ENCODE measurements at regions not wholly inside any gene's neighbourhood (a gene's known extent, or its start where the extent isn't known, plus 50 kb on each side); places are given as distances from the start of the nearest gene placed in this dataset.

DNA sequence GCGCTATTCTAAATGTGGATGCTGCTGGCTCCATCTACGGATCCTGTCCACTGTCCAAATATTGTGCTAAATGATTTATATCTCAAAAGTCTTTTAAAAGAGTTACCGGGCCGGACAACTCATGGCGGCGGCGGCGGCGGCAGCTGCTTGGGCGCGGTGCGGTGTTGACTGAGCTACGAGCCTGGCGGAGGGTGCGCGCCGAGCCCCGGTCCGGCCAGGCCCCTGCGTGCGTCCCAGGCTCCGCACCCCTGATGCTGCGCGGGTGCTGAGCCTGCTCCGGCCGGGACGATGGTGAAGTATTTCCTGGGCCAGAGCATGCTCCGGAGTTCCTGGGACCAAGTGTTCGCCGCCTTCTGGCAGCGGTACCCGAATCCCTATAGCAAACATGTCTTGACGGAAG is 303.4 kb downstream of the CENPW start:
- H3K4me3 ChIP-seq (ENCODE audit: insufficient read depth in 1 of 2, low read depth in 1 of 2, low read length in 2 of 2) = no peak overlapping the region
- no peak overlapping the region for H2AFZ ChIP-seq (ENCODE audit: low read depth, low read length)
- H2BK12ac ChIP-seq (ENCODE audit: low read length in 2 of 2) = no peak overlapping the region
- H4K8ac ChIP-seq (ENCODE audit: low read length) = no peak overlapping the region
- DNase-seq = no peak
- no peak overlapping the region for H2BK120ac ChIP-seq (ENCODE audit: low read depth, low read length)
- H3K27ac ChIP-seq (ENCODE audit: low read length, poor library complexity, severe bottlenecking) = no peak overlapping the region
- no peaks in the 10 kb centered on the region for H3K36me3 ChIP-seq (ENCODE audit: control insufficient read depth in 1 of 2, insufficient read depth in 2 of 2, low read depth in 1 of 2, low read length in 2 of 2)
- H2AK5ac ChIP-seq (ENCODE audit: low read length, severe bottlenecking) = no peak overlapping the region
- no peaks in the 10 kb centered on the region for H3K27me3 ChIP-seq (ENCODE audit: control insufficient read depth in 1 of 2, insufficient read depth in 1 of 2, low read length in 2 of 2)
- H3K79me1 ChIP-seq (replicated peaks; ENCODE audit: low read length, poor library complexity, severe bottlenecking) = no peaks in the 10 kb centered on the region
- WGBS = 96% methylated on average over 32 of the region's 33 CpGs
- H3K4me1 ChIP-seq (ENCODE audit: control insufficient read depth, insufficient read depth, low read depth, low read length) = no peaks in the 10 kb centered on the region
- H3K23ac ChIP-seq (ENCODE audit: low read length in 2 of 2) = no peak overlapping the region
- H3K4me2 ChIP-seq (ENCODE audit: low read length, poor library complexity, severe bottlenecking) = no peak overlapping the region
- H3K4ac ChIP-seq (ENCODE audit: low read depth in 1 of 2, low read length in 2 of 2) = no peak overlapping the region
- no peak overlapping the region for H2BK5ac ChIP-seq (ENCODE audit: low read depth, low read length, poor library complexity, severe bottlenecking)
- H3K14ac ChIP-seq (ENCODE audit: low read length in 2 of 2) = no peak overlapping the region
- H2BK15ac ChIP-seq (ENCODE audit: low read depth, poor library complexity, severe bottlenecking) = no peak overlapping the region
- no peaks in the 10 kb centered on the region for H3K9me3 ChIP-seq (ENCODE audit: control insufficient read depth, low read length)
- H4K91ac ChIP-seq (ENCODE audit: low read length) = no peak overlapping the region
- no peak overlapping the region for H3K18ac ChIP-seq (ENCODE audit: low read depth in 1 of 2, low read length in 2 of 2)
- H3K9ac ChIP-seq (ENCODE audit: low read length) = no peak overlapping the region

DNA sequence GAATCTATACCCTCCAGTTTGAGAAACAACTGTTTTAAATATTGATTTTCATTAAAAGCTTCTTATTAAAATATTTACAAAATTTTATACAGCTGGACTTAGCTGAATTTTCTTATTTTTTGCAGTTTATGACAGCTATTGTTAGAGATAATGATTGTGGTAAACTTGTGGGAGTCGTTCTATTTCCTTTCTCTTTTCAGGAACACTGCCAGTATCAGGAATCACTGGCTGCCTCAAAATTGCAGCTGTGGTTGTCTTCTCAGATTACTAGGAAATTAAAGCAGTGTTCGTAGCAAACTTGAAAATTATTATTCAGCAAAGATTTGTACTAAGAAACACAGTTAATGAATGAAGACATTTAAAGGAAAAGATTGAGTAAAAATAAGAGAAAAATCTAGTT is 311.0 kb downstream of the CENPW start:
- H3K4ac ChIP-seq (ENCODE audit: low read depth in 1 of 2, low read length in 2 of 2) = no peak overlapping the region
- 71% methylated on average over 1 of the region's 2 CpGs for WGBS
- H2AK5ac ChIP-seq (ENCODE audit: low read length, severe bottlenecking) = no peak overlapping the region
- no peak for DNase-seq
- peak overlapping the region; percentile 46 for H3K9ac ChIP-seq (ENCODE audit: low read length)
- H4K91ac ChIP-seq (ENCODE audit: low read length) = no peak overlapping the region
- no peaks in the 10 kb centered on the region for H3K79me1 ChIP-seq (replicated peaks; ENCODE audit: low read length, poor library complexity, severe bottlenecking)
- no peak overlapping the region for H2BK15ac ChIP-seq (ENCODE audit: low read depth, poor library complexity, severe bottlenecking)
- H3K4me1 ChIP-seq (ENCODE audit: control insufficient read depth, insufficient read depth, low read depth, low read length) = no peaks in the 10 kb centered on the region
- H3K4me3 ChIP-seq (ENCODE audit: insufficient read depth in 1 of 2, low read depth in 1 of 2, low read length in 2 of 2) = no peak overlapping the region
- no peak overlapping the region for H3K27ac ChIP-seq (ENCODE audit: low read length, poor library complexity, severe bottlenecking)
- H3K9me3 ChIP-seq (ENCODE audit: control insufficient read depth, low read length) = peaks cover 6% of the 10 kb centered on the region
- H3K36me3 ChIP-seq (ENCODE audit: control insufficient read depth in 1 of 2, insufficient read depth in 2 of 2, low read depth in 1 of 2, low read length in 2 of 2) = no peaks in the 10 kb centered on the region
- no peak overlapping the region for H4K8ac ChIP-seq (ENCODE audit: low read length)
- H2AFZ ChIP-seq (ENCODE audit: low read depth, low read length) = no peak overlapping the region
- no peak overlapping the region for H2BK120ac ChIP-seq (ENCODE audit: low read depth, low read length)
- no peak overlapping the region for H2BK5ac ChIP-seq (ENCODE audit: low read depth, low read length, poor library complexity, severe bottlenecking)
- no peak overlapping the region for H3K18ac ChIP-seq (ENCODE audit: low read depth in 1 of 2, low read length in 2 of 2)
- no peak overlapping the region for H3K23ac ChIP-seq (ENCODE audit: low read length in 2 of 2)
- no peak overlapping the region for H2BK12ac ChIP-seq (ENCODE audit: low read length in 2 of 2)
- no peak overlapping the region for H3K14ac ChIP-seq (ENCODE audit: low read length in 2 of 2)
- no peak overlapping the region for H3K4me2 ChIP-seq (ENCODE audit: low read length, poor library complexity, severe bottlenecking)
- no peaks in the 10 kb centered on the region for H3K27me3 ChIP-seq (ENCODE audit: control insufficient read depth in 1 of 2, insufficient read depth in 1 of 2, low read length in 2 of 2)

DNA sequence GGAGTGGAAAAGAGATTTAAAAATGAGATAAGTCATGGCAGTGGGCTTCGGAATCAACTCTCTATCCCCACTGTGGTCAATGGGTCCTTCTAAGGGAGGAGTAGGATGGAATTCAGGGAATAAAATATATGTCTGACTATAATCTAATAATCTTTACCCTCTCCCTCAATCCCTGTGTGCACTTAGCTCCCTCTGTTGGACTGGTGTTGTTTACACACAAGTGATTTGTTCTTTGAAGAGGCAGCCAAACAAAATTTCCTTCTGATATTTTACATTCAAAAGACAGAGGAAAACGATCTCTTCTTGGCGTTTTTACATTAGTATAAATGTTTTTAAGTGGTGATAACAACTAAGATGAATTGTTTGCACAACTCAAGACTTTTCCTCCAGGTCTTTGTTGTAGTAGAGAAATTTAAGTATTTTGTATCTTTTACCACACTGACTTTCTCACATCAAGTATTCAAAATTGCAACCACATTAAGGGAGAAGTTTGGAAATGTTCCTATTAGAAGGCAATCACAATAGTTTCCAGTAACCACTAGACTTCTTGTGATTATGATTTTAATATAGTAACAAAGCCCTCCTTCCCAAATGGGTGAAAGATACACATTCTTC is 317.8 kb downstream of the CENPW start:
- Histone ChIP-seq H3K27ac (ENCODE audit: low read length, poor library complexity, severe bottlenecking) (no peak overlapping the region), H3K9ac (ENCODE audit: low read length) (peak overlapping the region; percentile 50), H2BK5ac (ENCODE audit: low read depth, low read length, poor library complexity, severe bottlenecking) (no peak overlapping the region), H3K27me3 (ENCODE audit: control insufficient read depth in 1 of 2, insufficient read depth in 1 of 2, low read length in 2 of 2) (no peaks in the 10 kb centered on the region), H3K9me3 (ENCODE audit: control insufficient read depth, low read length) (peaks cover 6% of the 10 kb centered on the region), H3K4me3 (ENCODE audit: insufficient read depth in 1 of 2, low read depth in 1 of 2, low read length in 2 of 2) (no peak overlapping the region), H3K14ac (ENCODE audit: low read length in 2 of 2) (no peak overlapping the region), H3K4me1 (ENCODE audit: control insufficient read depth, insufficient read depth, low read depth, low read length) (no peaks in the 10 kb centered on the region), H3K79me1 (replicated peaks; ENCODE audit: low read length, poor library complexity, severe bottlenecking) (no peaks in the 10 kb centered on the region), H3K23ac (ENCODE audit: low read length in 2 of 2) (no peak overlapping the region), H4K91ac (ENCODE audit: low read length) (no peak overlapping the region), H3K18ac (ENCODE audit: low read depth in 1 of 2, low read length in 2 of 2) (no peak overlapping the region), H2BK120ac (ENCODE audit: low read depth, low read length) (no peak overlapping the region), H3K4ac (ENCODE audit: low read depth in 1 of 2, low read length in 2 of 2) (no peak overlapping the region), H3K4me2 (ENCODE audit: low read length, poor library complexity, severe bottlenecking) (no peak overlapping the region), H4K8ac (ENCODE audit: low read length) (no peak overlapping the region), H2BK12ac (ENCODE audit: low read length in 2 of 2) (no peak overlapping the region), H2BK15ac (ENCODE audit: low read depth, poor library complexity, severe bottlenecking) (no peak overlapping the region), H3K36me3 (ENCODE audit: control insufficient read depth in 1 of 2, insufficient read depth in 2 of 2, low read depth in 1 of 2, low read length in 2 of 2) (no peaks in the 10 kb centered on the region), H2AFZ (ENCODE audit: low read depth, low read length) (no peak overlapping the region), H2AK5ac (ENCODE audit: low read length, severe bottlenecking) (no peak overlapping the region)
- 90% methylated on average over 2 of the region's 3 CpGs for WGBS
- peak; percentile 38 for DNase-seq

DNA sequence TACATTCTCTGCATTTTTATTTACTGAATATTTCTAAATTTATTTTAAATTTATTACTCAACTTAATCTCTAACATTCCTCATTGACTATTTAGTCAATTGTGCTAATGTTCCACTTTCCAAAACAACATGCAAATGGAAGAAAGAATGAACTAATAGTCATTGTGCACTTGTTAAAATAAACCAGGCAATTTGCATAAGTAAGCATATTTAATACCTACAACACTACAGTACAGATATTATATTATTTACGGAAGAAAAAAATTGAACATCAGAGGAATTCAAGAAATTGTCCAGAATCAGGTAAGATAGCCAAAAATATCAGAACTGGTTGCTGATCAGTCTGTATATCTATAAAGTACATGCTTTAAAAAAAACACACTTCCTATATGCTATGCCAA is 320.5 kb downstream of the CENPW start:
- Histone ChIP-seq H2BK12ac (ENCODE audit: low read length in 2 of 2) (no peak overlapping the region), H3K14ac (ENCODE audit: low read length in 2 of 2) (no peak overlapping the region), H3K79me1 (replicated peaks; ENCODE audit: low read length, poor library complexity, severe bottlenecking) (no peaks in the 10 kb centered on the region), H2AK5ac (ENCODE audit: low read length, severe bottlenecking) (no peak overlapping the region), H3K23ac (ENCODE audit: low read length in 2 of 2) (no peak overlapping the region), H2AFZ (ENCODE audit: low read depth, low read length) (no peak overlapping the region), H3K27ac (ENCODE audit: low read length, poor library complexity, severe bottlenecking) (no peak overlapping the region), H3K9ac (ENCODE audit: low read length) (no peak overlapping the region), H4K91ac (ENCODE audit: low read length) (no peak overlapping the region), H3K9me3 (ENCODE audit: control insufficient read depth, low read length) (no peaks in the 10 kb centered on the region), H3K4me2 (ENCODE audit: low read length, poor library complexity, severe bottlenecking) (no peak overlapping the region), H3K4me1 (ENCODE audit: control insufficient read depth, insufficient read depth, low read depth, low read length) (no peaks in the 10 kb centered on the region), H3K4ac (ENCODE audit: low read depth in 1 of 2, low read length in 2 of 2) (no peak overlapping the region), H3K27me3 (ENCODE audit: control insufficient read depth in 1 of 2, insufficient read depth in 1 of 2, low read length in 2 of 2) (no peaks in the 10 kb centered on the region), H3K4me3 (ENCODE audit: insufficient read depth in 1 of 2, low read depth in 1 of 2, low read length in 2 of 2) (no peak overlapping the region), H3K36me3 (ENCODE audit: control insufficient read depth in 1 of 2, insufficient read depth in 2 of 2, low read depth in 1 of 2, low read length in 2 of 2) (no peaks in the 10 kb centered on the region), H2BK5ac (ENCODE audit: low read depth, low read length, poor library complexity, severe bottlenecking) (no peak overlapping the region), H3K18ac (ENCODE audit: low read depth in 1 of 2, low read length in 2 of 2) (no peak overlapping the region), H4K8ac (ENCODE audit: low read length) (no peak overlapping the region), H2BK120ac (ENCODE audit: low read depth, low read length) (no peak overlapping the region), H2BK15ac (ENCODE audit: low read depth, poor library complexity, severe bottlenecking) (no peak overlapping the region)
- no CpG with 5 or more reads among the region's 1 CpG for WGBS
- no peak for DNase-seq

All from mesenchymal stem cell (in vitro differentiated cells and primary cell).